Spleen (tissue), 7 donors: ENCODE measurements at regions not wholly inside any gene's neighbourhood (a gene's known extent, or its start where the extent isn't known, plus 50 kb on each side); places are given as distances from the start of the nearest gene placed in this dataset.

Experiments used
- CTCF ChIP-seq, 11 experiments: fragments of 200-600 bp in 7 of 11; fragments of 450-650 bp in 4 of 11; sonication (generic) in 4 of 11; IDR thresholded peaks in 8 of 11; conservative IDR thresholded peaks in 3 of 11; 1 replicate in 7 of 11; 2 replicates in 4 of 11; pipeline versions ENCODE4 v1.4.0 to v1.8.0; 2016 to 2021; ENCODE audit warnings: antibody characterized with exemption in 11 of 11, inconsistent platforms in 4 of 11, mild to moderate bottlenecking in 1 of 11
- POLR2A ChIP-seq, 3 donors: fragments of 450-650 bp; IDR thresholded peaks; one replicate each; pipeline ENCODE4 v1.5.1; 2017; ENCODE audit warnings: antibody characterized with exemption in 3 of 3, mild to moderate bottlenecking in 1 of 3
- donor health status: DM: no; HTN: no; CAD: no; lungs with moderate emphysema.
- donor health status: DM: no; HTN: no; CAD: no.
- donor health status: DM: no; HTN: no; CAD: no.

DNA sequence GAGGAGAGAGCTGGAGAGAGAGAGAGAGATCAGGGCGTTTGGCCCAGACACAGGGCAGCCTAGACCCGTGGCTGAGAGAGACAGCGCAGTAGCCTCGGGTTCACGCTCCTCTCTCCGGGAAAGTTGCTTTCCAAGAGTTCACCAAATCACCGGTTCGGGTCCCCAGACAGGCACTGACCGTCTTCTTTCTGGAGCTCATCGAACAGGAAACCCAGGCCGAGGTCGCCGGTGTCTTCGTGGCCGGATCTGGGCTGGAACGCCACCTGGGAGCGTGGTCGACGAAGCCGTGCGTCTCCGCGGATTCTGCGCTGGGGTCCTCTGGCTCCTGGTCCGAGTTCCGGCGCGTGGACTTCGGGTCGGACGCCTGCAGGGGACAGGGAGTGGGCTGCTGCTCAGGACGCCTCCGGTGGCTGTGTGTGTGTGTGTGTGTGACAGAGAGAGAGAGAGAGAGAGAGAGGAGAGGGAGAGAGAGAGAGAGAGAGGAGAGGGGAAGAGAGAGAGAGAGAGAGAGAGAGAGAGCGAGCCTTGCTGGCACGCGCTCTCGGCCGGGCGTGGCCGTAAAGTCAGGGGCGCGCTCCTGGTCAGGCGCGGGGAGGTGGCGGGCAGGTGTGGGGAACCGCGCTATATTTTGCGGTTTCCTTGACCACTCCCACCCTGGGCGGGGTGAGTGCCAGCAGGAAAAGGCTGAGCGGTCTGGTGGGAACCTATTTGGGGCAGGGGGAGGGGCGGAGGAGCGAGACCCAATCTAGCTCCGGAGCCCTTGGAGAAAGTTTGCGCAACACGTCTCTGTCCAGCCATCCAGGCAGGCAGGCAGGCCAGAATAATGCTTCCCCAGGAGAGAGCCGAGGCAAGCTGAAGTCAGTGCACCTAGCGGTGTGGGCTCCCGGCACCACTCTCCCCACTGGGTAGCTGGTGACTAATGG is 62.1 kb downstream of the RHOXF2B start:
- TF ChIP-seq POLR2A (IDR thresholded peaks at IDR 0.05) (no peak), CTCF (IDR thresholded peaks at IDR 0.05 in 8 of 11, conservative IDR thresholded peaks at IDR 0.05 in 3 of 11) (peak in 1 of 11 experiments; percentile 11)
